ENCODE measurements at regions not wholly inside any gene's neighbourhood (a gene's known extent, or its start where the extent isn't known, plus 50 kb on each side); places are given as distances from the start of the nearest gene placed in this dataset.

GRCh38 chr10:130301021-130301892 lies 165.1 kb downstream of the GLRX3 start:
- DNase-seq (ENCODE audit: low spot score): no peak

DNA sequence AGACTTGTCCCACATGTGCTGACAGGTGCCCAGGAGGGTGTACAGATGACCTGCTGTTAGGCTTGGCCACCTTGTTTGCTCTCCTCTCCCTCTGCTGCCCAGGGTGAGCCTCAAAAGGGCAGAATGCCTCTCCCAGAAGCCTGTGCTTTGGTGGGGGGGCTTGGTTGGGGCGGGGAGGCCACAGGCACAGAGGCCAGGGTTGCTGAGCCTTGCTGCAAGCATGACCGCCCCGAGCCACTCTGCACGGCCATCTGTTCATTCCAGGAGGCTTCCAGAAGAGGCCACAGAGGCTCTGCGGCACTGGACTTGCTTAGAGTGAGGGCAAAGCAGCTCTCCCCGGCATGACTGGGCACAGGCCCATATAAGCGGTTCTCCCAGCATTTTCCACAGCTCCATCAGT lies 190.8 kb downstream of the GLRX3 start:
- no peak for DNase-seq (ENCODE audit: low spot score)
- TF ChIP-seq, protein P1, sequence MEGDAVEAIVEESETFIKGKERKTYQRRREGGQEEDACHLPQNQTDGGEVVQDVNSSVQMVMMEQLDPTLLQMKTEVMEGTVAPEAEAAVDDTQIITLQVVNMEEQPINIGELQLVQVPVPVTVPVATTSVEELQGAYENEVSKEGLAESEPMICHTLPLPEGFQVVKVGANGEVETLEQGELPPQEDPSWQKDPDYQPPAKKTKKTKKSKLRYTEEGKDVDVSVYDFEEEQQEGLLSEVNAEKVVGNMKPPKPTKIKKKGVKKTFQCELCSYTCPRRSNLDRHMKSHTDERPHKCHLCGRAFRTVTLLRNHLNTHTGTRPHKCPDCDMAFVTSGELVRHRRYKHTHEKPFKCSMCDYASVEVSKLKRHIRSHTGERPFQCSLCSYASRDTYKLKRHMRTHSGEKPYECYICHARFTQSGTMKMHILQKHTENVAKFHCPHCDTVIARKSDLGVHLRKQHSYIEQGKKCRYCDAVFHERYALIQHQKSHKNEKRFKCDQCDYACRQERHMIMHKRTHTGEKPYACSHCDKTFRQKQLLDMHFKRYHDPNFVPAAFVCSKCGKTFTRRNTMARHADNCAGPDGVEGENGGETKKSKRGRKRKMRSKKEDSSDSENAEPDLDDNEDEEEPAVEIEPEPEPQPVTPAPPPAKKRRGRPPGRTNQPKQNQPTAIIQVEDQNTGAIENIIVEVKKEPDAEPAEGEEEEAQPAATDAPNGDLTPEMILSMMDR (IDR thresholded peaks at IDR 0.05; ENCODE audit: extremely low read depth, missing control alignments): no peak

More at GRCh38 chr10:130301021-130301892, 165.1 kb downstream of the GLRX3 start:
- TF ChIP-seq, protein P1 (IDR thresholded peaks at IDR 0.05; ENCODE audit: extremely low read depth, missing control alignments): no peak

DNA sequence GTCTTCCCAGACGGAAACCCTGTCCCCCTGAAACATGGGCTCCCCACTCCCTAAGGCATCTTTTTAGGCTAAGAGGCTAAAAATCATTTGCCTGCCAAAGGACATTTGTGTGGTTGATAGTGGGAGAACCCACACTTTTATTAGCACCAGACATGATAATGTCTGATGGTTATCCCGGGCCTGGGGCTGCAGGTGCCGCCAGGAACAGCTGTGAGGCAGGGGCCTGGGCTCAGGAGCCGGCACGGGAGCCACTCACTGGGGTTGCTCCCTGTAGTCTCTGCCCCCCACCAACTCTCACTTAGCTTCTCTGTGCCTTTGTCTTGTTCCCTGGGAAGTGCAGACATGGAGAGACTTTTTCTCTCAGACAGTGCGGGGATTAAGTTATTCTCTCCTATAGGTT lies 193.6 kb downstream of the GLRX3 start:
- TF ChIP-seq, protein P1 (IDR thresholded peaks at IDR 0.05; ENCODE audit: extremely low read depth, missing control alignments): no peak
- DNase-seq (ENCODE audit: low spot score): no peak

DNA sequence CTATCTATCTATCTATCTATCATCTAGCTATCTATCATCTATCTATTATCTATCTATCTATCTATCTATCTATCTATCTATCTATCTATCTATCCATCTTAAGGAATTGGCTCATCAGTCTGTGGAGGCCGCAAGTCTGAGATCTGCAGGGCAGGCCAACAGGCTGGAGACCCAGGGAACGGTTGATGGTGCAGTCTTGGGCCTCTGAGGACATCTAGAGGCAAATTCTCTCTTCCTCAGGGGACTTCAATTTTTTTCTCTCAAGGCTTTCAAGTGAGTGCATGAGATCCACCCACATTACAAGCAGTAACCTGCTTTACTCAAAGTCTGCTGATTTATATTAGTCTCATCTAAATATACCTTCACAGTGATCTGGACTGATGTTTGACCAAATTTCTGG lies 197.0 kb downstream of the GLRX3 start:
- no peak for DNase-seq (ENCODE audit: low spot score)
- TF ChIP-seq, protein P1 (IDR thresholded peaks at IDR 0.05; ENCODE audit: extremely low read depth, missing control alignments): no peak

- no peak for DNase-seq (ENCODE audit: low spot score)
- TF ChIP-seq, protein P1 (IDR thresholded peaks at IDR 0.05; ENCODE audit: extremely low read depth, missing control alignments): no peak
Measured at GRCh38 chr10:130335336-130335735, 199.1 kb downstream of the GLRX3 start.

GRCh38 chr10:130336617-130337304 lies 200.6 kb downstream of the GLRX3 start:
- DNase-seq (ENCODE audit: low spot score): no peak

DNA sequence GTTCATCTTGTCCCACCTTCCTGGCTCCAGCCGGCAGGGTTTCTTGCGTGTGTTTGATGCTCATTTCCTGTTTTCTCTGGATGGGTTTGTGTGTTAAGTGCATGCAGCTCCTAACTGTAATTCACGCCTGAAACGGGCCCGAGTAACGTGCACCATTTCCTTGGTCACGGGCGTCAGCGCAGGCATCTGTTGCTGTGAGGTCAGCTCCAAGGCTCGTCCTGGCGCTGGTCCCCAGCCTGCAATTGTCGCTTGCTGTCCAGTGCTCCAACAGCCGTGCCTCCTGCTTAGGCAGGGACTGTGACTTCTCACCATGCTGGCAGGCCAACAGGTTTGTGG lies 201.1 kb downstream of the GLRX3 start:
- TF ChIP-seq, protein P1 (IDR thresholded peaks at IDR 0.05; ENCODE audit: extremely low read depth, missing control alignments): no peak
- no peak for DNase-seq (ENCODE audit: low spot score)

More at GRCh38 chr10:130336617-130337304, 200.6 kb downstream of the GLRX3 start:
- TF ChIP-seq, protein P1 (IDR thresholded peaks at IDR 0.05; ENCODE audit: extremely low read depth, missing control alignments): no peak
